ENCODE measurements at regions not wholly inside any gene's neighbourhood (a gene's known extent, or its start where the extent isn't known, plus 50 kb on each side); places are given as distances from the start of the nearest gene placed in this dataset.

DNA sequence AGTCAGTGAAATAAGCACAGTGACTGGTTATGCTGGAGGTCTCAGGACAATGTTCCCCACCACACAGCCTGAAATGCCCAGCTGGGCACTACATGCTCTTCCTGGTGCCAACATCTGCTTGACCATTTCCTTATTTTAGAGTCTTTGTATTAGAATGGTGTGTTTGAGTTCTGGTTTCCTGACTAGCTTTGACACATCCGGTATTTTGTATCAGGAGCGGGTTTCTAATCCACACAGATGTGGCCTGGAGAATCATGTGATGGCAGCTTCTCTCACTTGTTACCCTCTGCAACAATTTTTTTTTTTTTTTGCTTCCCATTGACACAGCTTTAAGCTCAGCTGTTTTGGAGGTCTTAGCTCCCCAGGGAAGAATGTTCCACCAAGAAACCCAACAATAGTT, 164.5 kb upstream of the CST7 start:
- no peak for DNase-seq (ENCODE audit: low read depth)
- TF ChIP-seq, protein P1, sequence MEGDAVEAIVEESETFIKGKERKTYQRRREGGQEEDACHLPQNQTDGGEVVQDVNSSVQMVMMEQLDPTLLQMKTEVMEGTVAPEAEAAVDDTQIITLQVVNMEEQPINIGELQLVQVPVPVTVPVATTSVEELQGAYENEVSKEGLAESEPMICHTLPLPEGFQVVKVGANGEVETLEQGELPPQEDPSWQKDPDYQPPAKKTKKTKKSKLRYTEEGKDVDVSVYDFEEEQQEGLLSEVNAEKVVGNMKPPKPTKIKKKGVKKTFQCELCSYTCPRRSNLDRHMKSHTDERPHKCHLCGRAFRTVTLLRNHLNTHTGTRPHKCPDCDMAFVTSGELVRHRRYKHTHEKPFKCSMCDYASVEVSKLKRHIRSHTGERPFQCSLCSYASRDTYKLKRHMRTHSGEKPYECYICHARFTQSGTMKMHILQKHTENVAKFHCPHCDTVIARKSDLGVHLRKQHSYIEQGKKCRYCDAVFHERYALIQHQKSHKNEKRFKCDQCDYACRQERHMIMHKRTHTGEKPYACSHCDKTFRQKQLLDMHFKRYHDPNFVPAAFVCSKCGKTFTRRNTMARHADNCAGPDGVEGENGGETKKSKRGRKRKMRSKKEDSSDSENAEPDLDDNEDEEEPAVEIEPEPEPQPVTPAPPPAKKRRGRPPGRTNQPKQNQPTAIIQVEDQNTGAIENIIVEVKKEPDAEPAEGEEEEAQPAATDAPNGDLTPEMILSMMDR (IDR thresholded peaks at IDR 0.05; ENCODE audit: low read depth, low read length, missing control alignments) = no peak
- H3K4me3 ChIP-seq (ENCODE audit: low read depth, low read length) = no peak overlapping the region

DNA sequence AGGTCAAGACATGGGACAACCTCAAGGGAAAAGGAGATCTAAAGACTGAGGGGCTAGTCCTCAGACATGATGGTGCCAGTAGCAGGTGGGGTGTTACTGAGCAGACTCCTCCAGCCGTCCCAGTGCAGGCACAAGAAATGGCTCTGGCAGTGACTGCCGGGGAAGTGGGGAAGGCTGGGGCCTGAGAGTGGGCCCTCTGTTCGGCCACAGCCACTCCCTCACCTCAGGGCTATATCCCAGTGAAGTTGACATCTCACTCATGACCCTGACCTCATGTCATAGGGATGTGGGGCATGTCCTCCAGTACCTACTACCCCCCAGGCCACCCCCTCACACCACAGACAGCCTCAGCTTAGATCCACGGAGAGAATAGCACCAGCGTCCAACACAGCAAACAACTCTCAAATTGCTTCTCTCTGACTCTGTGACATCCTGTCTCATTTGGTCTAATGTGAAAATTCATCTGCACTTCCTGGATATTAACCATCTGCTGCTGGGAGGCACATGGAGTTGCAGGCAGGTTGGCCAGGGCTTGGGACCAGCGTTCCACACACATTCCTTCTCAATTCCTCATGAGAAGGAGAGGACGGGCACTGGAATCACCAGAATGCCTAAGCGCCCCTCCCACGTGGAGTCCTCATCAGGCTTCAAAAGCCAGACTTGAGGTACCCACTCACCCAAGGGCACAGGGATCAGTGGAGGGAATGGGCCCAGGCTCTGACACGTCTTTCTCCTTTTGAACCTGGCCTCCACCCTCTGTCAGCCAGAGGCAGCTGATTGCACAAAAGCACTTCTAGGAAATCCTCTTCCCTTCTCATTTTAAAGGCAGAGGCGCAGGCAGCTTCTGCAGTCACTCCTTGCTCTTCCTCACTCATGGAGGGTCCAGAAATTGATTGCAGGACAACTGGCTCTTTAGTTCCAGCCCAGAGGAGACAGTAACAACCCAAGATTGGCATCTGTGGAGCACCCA, 163.6 kb upstream of the CST7 start:
- no peak for DNase-seq (ENCODE audit: low read depth)
- TF ChIP-seq, protein P1 (IDR thresholded peaks at IDR 0.05; ENCODE audit: low read depth, low read length, missing control alignments) = no peak
- H3K4me3 ChIP-seq (ENCODE audit: low read depth, low read length) = no peak overlapping the region

DNA sequence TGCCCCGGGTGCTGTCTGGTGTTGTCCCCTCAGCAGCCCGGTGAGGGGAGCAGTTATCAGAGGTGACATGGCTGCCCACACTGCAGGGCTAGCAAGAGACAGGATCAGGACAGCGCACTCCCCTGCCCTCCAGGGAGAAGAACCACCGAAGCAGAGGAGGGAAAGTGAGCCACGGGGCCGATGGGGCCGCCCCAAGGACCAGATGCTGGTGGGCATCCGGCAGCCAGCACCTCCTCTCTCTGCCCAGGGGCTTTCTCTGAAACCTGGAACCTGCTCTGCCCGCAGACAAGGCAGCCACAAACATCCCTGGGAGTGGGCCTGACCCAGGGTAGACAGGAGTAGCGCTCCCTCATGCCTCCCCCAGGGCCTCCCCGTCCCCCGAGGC, 163.0 kb upstream of the CST7 start:
- TF ChIP-seq, protein P1 (IDR thresholded peaks at IDR 0.05; ENCODE audit: low read depth, low read length, missing control alignments) = no peak
- H3K4me3 ChIP-seq (ENCODE audit: low read depth, low read length) = no peak overlapping the region
- no peak for DNase-seq (ENCODE audit: low read depth)

DNA sequence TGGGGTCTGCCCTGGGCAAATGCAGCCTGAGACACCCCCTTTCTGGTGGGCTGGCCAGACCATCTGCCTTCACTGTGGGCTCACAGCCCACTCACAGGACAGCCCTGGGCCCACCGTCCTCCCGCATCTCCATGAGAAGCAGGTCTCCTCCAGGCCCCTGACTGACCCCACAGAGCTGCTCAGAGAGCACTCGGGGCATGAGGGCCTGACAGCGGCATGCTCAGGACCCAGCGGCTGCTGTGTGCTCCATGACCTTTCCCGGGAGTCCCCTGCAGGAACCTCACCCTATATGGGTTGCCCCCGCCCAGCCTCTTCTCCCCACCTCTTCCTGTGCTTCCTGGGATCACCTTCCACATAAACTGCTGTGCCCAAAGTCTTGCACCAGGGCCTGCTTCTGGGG, 162.4 kb upstream of the CST7 start:
- DNase-seq (ENCODE audit: low read depth) = no peak
- TF ChIP-seq, protein P1 (IDR thresholded peaks at IDR 0.05; ENCODE audit: low read depth, low read length, missing control alignments) = no peak
- no peak overlapping the region for H3K4me3 ChIP-seq (ENCODE audit: low read depth, low read length)

DNA sequence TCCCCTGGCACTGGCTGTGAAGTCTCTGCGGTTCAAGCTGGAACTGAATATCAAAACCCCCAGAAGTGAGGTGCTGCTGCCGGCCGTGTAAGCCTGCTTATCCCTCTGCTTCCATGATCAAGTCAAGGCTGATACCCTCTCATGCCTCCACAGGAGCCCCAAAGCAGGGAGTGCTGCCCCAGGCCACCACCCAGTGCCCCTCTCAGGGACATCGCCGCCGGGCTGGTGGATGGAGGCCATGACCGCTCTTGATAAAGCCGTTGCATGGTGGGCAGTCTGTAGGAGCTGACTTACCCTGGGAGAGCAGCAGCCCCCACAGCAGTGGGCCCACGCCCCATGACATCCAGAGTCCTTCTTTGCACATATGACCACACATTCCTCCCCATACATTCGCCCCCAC, 162.0 kb upstream of the CST7 start:
- TF ChIP-seq, protein P1 (IDR thresholded peaks at IDR 0.05; ENCODE audit: low read depth, low read length, missing control alignments) = no peak
- DNase-seq (ENCODE audit: low read depth) = no peak
- H3K4me3 ChIP-seq (ENCODE audit: low read depth, low read length) = no peak overlapping the region

DNA sequence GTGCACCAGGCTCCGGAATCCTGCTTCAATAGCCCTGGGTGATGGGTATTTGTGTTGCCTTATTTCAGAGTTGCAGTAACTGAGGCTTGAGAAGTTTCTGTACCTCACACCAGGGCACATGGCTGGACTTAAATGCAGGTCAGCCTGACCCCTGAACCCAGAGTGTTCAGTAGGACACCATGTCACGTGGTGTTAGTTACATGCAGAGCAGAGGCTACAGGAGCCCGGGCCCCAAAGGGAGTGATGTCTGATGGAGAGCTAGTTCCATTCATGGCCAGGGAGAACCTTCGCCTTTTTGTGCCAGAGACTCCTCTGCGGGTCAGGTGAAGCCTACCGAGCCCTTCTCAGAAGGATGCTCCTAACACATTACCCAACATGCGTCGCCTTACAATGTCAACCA, 161.4 kb upstream of the CST7 start:
- H3K4me3 ChIP-seq (ENCODE audit: low read depth, low read length) = no peak overlapping the region
- TF ChIP-seq, protein P1 (IDR thresholded peaks at IDR 0.05; ENCODE audit: low read depth, low read length, missing control alignments) = no peak
- DNase-seq (ENCODE audit: low read depth) = no peak

DNA sequence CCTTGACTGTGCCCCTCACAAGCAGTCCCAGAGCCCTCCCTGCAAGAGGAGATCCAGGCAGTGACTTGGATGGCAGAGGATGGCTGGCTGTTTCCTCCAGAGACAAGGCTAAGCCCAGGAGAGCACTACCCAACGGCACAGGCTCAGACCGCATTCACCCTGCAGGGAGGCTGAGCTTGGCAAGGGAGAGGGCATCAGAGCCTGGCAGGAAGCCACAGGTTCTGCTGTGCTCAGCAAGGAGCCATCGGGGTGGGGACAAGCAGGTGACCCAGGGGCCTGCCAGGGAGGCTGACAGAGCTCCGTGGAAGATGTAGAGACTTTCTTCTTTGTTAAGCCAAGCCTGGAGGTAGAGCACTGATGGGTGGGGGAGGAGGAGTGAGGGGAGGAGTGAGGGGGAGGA, 159.2 kb upstream of the CST7 start:
- TF ChIP-seq, protein P1 (IDR thresholded peaks at IDR 0.05; ENCODE audit: low read depth, low read length, missing control alignments) = no peak
- H3K4me3 ChIP-seq (ENCODE audit: low read depth, low read length) = no peak overlapping the region
- no peak for DNase-seq (ENCODE audit: low read depth)

Measured in GM12864 (cell line).